Mucosa of stomach (tissue), 1 donor: ENCODE measurements at regions not wholly inside any gene's neighbourhood (a gene's known extent, or its start where the extent isn't known, plus 50 kb on each side); places are given as distances from the start of the nearest gene placed in this dataset.

ENCODE experiments used
- H3K27me3 ChIP-seq: one replicate; pipeline ENCODE4 v1.7.0; 2013; ENCODE audit warnings: mild to moderate bottlenecking, low read length; ENCODE audit not compliant: control insufficient read depth, insufficient read depth
- H3K36me3 ChIP-seq: one replicate; pipeline ENCODE4 v1.7.0; 2013; ENCODE audit warnings: low read length; ENCODE audit not compliant: control insufficient read depth, insufficient read depth
- H3K4me1 ChIP-seq: one replicate; pipeline ENCODE4 v1.7.0; 2013; ENCODE audit warnings: mild to moderate bottlenecking, low read length; ENCODE audit not compliant: control insufficient read depth, insufficient read depth
- H3K4me3 ChIP-seq: one replicate; pipeline ENCODE4 v1.7.0; 2013; ENCODE audit warnings: low read length
- H3K9ac ChIP-seq: one replicate; pipeline ENCODE4 v1.7.0; 2013; ENCODE audit warnings: mild to moderate bottlenecking, low read length, moderate library complexity
- H3K9me3 ChIP-seq: one replicate; pipeline ENCODE4 v1.7.0; 2013; ENCODE audit warnings: mild to moderate bottlenecking, low read length, moderate library complexity; ENCODE audit not compliant: control insufficient read depth
- donor health status: Pancreatic carcinoma.

- H3K36me3 ChIP-seq = no peaks in the 10 kb centered on the region
- H3K9me3 ChIP-seq = no peaks in the 10 kb centered on the region
- no peaks in the 10 kb centered on the region for H3K4me1 ChIP-seq
- no peak overlapping the region for H3K4me3 ChIP-seq
- H3K9ac ChIP-seq = no peak overlapping the region
- H3K27me3 ChIP-seq = no peaks in the 10 kb centered on the region
These were observed 121.1 kb upstream of the SYT10 start for GRCh38 chr12:33560653-33561208.

DNA sequence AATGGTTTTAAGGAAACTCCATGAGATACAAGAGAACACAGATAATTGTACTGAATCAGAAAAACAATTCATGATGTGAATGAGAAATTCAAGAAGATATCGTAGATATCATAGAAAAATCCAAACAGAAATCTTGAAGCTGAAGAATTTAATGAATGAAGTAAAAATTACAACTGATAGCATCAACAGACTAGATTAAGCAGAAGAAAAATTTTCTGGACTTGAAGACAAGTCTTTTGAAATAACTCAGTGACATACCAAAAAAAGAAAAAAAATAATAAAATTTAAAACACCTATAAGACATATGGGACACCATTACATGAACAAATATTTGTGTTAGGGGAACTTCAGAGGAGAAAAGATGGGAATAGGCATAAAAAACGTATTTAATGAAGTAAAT, 122.8 kb upstream of the SYT10 start:
- no peaks in the 10 kb centered on the region for H3K9me3 ChIP-seq
- no peak overlapping the region for H3K9ac ChIP-seq
- no peaks in the 10 kb centered on the region for H3K27me3 ChIP-seq
- no peaks in the 10 kb centered on the region for H3K36me3 ChIP-seq
- no peaks in the 10 kb centered on the region for H3K4me1 ChIP-seq
- H3K4me3 ChIP-seq = no peak overlapping the region

DNA sequence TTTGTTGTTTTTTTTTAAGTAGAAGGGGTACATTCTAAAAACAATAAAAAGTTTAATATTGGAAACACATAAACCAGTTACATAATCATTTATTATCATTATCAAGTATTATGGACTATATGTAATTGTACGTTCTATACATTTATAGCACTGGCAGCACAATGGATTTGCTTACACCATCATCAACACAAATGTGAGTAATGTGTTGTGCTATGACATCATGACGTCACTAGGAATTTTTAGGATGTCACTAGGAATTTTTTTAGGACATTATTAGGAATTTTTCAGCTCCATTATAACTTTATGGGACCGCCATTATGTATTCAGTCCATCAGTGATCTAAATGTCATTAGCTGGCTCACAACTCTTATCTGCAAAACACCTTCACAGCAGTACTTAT, 126.8 kb upstream of the SYT10 start:
- Histone ChIP-seq H3K4me3 (no peak overlapping the region), H3K9ac (no peak overlapping the region), H3K9me3 (no peaks in the 10 kb centered on the region), H3K36me3 (no peaks in the 10 kb centered on the region), H3K4me1 (no peaks in the 10 kb centered on the region), H3K27me3 (no peaks in the 10 kb centered on the region)

DNA sequence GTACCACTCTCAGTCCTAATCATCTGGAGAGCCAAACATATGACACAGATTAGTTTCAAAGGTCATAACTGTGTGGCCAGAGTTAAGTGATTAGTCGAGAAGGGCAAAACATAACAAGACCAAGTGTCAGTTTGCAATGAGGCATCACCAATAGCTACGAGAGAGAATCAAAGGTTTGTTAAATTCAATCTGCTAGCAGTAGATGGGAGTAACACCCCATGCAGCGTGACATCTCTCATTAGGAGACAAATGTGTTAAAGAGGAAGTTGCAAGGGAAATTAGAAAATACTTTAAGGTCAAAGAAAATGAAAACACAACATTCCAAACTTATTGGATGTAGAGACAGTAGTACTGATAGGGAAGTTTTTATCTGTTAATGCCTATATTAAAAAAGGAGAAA, 135.7 kb upstream of the SYT10 start:
- no peaks in the 10 kb centered on the region for H3K27me3 ChIP-seq
- no peak overlapping the region for H3K9ac ChIP-seq
- H3K36me3 ChIP-seq = no peaks in the 10 kb centered on the region
- H3K4me3 ChIP-seq = no peak overlapping the region
- no peaks in the 10 kb centered on the region for H3K4me1 ChIP-seq
- no peaks in the 10 kb centered on the region for H3K9me3 ChIP-seq

DNA sequence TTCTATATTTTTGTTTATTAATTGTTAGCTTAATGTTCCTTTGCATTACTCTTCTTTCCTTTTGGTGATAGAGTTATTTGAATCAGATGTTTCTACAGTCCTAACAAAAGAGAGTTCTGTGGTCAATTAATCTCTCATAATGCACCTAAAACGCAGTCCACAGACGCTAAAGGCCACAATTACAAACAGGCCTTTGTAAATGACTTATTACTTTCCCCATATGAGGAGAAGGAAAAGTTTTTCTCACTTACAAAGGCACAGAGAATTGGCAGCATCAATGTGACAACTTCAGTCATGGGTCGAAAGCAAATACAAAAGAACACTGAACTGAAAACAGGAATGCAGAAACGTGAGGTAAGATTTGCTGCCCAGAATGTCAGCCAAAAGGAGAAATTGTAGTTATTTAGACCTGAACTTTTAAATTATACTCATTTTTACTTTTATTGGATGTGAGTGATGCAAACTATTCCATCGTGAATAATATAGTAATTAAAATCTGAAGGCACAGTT, 142.0 kb upstream of the SYT10 start:
- Histone ChIP-seq H3K4me3 (no peak overlapping the region), H3K36me3 (no peaks in the 10 kb centered on the region), H3K4me1 (no peaks in the 10 kb centered on the region), H3K9ac (no peak overlapping the region), H3K9me3 (no peaks in the 10 kb centered on the region), H3K27me3 (no peaks in the 10 kb centered on the region)

- no peaks in the 10 kb centered on the region for H3K4me1 ChIP-seq
- no peak overlapping the region for H3K4me3 ChIP-seq
- no peaks in the 10 kb centered on the region for H3K36me3 ChIP-seq
- no peak overlapping the region for H3K9ac ChIP-seq
- H3K27me3 ChIP-seq = no peaks in the 10 kb centered on the region
- H3K9me3 ChIP-seq = no peaks in the 10 kb centered on the region
These were observed 147.0 kb upstream of the SYT10 start for GRCh38 chr12:33586576-33586975.

GRCh38 chr12:33587354-33587753, 147.7 kb upstream of the SYT10 start:
- no peaks in the 10 kb centered on the region for H3K27me3 ChIP-seq
- H3K36me3 ChIP-seq = no peaks in the 10 kb centered on the region
- H3K9ac ChIP-seq = no peak overlapping the region
- H3K9me3 ChIP-seq = no peaks in the 10 kb centered on the region
- H3K4me3 ChIP-seq = no peak overlapping the region
- no peaks in the 10 kb centered on the region for H3K4me1 ChIP-seq

DNA sequence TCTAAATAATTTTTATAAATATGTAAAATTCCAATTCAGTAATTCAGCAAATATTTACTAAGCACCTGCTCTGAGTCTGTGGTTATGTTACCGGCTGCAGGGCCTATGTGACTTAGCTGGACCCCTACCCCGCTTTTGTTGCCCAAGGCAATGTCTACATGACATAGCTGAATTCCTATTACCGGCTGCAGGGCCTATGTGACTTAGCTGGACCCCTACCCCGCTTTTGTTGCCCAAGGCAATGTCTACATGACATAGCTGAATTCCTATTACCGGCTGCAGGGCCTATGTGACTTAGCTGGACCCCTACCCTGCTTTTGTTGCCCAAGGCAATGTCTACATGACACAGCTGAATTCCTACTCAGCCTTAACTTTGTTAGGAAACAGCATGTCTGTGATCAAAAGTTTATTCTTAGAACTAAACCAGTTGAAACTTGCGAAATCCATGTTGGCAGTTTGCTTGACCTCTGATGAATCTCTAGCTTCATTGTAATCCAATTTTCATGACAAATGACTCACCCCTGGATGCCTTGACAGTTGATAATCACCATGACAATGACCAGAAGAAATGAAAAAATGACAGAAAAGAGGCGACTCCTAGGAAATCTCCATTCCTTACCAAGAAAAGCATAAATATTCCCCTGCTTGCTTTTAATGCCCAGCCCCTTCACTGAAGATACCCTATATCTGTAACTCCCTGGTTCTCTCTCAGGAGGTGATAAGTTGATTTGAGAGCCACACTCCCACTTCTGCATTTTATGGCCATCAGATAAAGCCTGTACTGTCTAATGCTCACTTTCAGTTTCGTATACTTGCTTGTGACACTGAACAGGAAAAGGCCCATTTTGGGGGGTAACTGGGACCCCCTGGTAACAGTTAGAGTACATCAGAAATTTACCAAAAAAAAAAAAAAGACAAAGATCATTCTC, 148.4 kb upstream of the SYT10 start:
- Histone ChIP-seq H3K36me3 (no peaks in the 10 kb centered on the region), H3K9ac (no peak overlapping the region), H3K4me3 (no peak overlapping the region), H3K27me3 (no peaks in the 10 kb centered on the region), H3K9me3 (no peaks in the 10 kb centered on the region), H3K4me1 (no peaks in the 10 kb centered on the region)

DNA sequence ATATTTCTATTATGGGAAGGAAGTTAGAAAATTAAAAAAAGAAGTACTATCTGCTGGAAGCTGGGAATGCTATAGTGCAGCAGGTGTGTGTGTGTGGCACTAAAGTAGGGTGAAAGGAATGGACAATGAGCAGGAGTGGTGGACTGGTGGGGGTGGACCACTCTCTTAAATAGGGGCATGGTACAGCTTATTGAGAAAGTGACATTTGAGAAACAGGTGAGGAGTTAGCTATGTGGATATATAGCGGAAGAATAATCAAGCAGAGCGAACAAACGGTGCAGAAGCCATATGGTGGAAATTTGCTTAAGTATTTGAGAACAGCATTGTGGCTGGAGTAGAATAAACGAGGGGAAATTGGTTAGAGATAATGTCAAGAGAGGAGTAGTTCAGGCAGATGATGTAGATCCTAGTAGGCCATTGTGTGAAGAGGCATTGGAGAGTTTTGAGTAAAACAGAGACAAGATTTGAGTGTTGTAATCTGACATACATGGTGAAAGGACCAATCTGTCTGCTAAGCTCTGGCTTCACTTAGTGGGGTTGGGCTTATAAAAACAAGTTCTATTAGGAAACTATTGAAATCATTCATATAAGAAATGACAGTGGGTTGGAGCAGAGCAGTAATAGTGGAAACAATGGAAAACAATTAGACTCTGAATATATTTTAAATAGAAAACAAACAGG, 149.2 kb upstream of the SYT10 start:
- Histone ChIP-seq H3K27me3 (no peaks in the 10 kb centered on the region), H3K4me1 (no peaks in the 10 kb centered on the region), H3K36me3 (no peaks in the 10 kb centered on the region), H3K9ac (no peak overlapping the region), H3K4me3 (no peak overlapping the region), H3K9me3 (no peaks in the 10 kb centered on the region)

DNA sequence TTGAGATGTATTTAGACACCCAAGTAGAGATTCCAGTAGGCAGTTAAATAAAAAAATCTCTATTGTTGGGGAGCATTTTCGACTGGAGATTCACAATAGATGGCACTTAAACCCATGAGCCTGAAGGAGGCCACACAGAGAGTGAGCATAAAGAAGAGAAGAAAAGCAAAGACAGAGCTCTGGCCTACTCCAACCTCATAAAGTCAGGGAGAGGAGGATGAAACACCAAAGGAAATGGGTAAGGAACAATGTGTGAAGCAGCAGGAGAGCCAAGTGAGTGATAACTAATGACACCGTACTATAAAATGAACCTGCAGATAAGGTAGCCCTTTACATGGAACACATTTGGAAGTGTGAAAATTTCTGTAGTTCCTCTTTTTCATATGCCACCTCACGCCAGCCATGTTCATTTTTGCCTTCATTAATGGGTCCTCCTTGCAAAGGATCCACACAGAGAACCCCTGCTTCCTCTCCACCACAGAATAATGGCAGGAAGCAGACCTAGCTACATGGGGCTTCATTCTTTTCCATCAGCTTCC, 150.0 kb upstream of the SYT10 start:
- no peaks in the 10 kb centered on the region for H3K9me3 ChIP-seq
- no peaks in the 10 kb centered on the region for H3K36me3 ChIP-seq
- no peak overlapping the region for H3K4me3 ChIP-seq
- no peak overlapping the region for H3K9ac ChIP-seq
- no peaks in the 10 kb centered on the region for H3K27me3 ChIP-seq
- no peaks in the 10 kb centered on the region for H3K4me1 ChIP-seq

DNA sequence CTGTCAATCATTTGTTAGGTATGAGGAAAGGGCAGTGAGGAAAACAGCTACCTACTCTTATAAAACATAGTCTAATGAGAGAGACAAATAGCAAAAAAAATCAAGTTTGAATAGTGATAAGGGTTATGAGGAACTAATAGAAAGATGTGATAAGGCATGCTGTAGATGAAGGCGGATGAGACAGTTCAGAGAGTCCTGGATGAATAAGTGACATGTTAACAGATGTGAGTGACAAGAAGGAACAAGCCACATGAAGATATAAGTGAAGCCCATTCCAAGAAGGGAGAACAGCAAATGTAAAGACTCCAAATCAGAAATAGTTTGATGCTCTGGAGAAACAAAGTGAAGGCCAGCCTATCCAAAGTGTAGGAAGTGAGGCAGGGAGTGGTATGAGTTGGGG, 154.1 kb upstream of the SYT10 start:
- H3K36me3 ChIP-seq = no peaks in the 10 kb centered on the region
- H3K27me3 ChIP-seq = no peaks in the 10 kb centered on the region
- no peak overlapping the region for H3K4me3 ChIP-seq
- no peak overlapping the region for H3K9ac ChIP-seq
- H3K9me3 ChIP-seq = no peaks in the 10 kb centered on the region
- H3K4me1 ChIP-seq = no peaks in the 10 kb centered on the region

GRCh38 chr12:33596061-33596460, 156.4 kb upstream of the SYT10 start:
- no peak overlapping the region for H3K4me3 ChIP-seq
- H3K9ac ChIP-seq = no peak overlapping the region
- no peaks in the 10 kb centered on the region for H3K36me3 ChIP-seq
- no peaks in the 10 kb centered on the region for H3K27me3 ChIP-seq
- H3K9me3 ChIP-seq = no peaks in the 10 kb centered on the region
- no peaks in the 10 kb centered on the region for H3K4me1 ChIP-seq
